GM18511 (cell line): ENCODE measurements at regions not wholly inside any gene's neighbourhood (a gene's known extent, or its start where the extent isn't known, plus 50 kb on each side); places are given as distances from the start of the nearest gene placed in this dataset.

Experiments used
- ATAC-seq: cut with Tn5 transposase; IDR thresholded peaks from one replicate; pipeline ENCODE4 v1.9.1; 2021; ENCODE audit warnings: mild to moderate bottlenecking, moderate library complexity; ENCODE audit not compliant: unreplicated experiment

DNA sequence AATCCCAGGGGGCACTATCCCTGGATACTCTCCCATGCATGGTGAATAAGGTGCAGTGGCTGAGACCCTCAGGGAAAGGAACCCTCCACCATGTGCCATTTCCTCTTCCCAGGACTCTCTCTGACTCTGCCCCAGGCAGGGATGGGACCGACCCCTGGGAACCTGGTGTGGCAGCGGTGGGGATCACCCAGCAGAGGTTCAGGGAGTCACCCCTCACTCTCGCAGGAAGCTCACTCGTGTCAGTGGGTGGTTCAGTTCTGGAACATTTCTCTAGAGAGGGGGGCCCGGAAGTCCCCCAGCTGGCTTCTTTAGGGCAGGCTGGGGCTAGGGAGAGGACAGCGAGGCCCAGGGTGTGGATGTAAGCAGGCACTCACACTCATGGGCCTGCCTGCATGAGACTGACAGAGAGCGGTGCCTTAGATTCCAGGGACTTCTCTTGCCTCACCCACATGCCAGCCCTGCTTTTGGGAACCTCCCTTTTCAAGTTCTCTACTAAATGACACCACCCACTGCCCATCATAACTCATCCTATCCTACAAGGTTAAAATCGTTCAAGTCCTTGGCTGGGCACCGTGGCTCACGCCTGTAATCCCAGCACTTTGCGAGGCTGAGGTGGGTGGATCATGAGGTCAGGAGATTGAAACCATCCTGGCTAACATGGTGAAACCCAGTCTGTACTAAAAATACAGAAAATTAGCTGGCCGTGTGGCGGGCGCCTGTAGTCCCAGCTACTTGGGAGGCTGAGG lies 109.7 kb upstream of the SDK2 start:
- no peak for ATAC-seq

- ATAC-seq: no peak
Measured at GRCh38 chr17:73754886-73755400, 110.7 kb upstream of the SDK2 start.

DNA sequence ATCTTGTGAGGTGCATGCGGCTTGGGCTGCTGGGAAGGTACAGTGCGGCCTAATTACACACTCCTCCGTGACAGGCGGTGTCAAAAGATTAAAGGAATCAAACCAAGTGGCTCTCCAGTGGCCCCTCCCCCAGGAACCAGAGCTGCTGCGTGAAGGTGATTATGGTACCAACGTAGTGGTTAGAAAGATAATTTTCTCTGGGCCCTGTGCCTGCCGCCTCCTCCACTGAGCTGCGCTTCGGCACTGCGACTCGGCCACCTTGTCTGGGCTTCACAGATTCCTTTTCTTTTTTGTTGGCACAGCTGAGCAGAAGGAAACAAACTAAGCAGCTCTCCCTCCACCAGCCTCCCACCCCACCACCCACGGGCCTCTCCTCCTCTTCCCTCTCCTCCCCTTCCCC lies 113.2 kb upstream of the SDK2 start:
- ATAC-seq: no peak

- no peak for ATAC-seq
Measured at GRCh38 chr17:73758245-73758644, 114.0 kb upstream of the SDK2 start.

GRCh38 chr17:73759324-73759723 lies 115.1 kb upstream of the SDK2 start:
- ATAC-seq: no peak

- ATAC-seq: no peak
Measured at GRCh38 chr17:73759734-73760438, 115.6 kb upstream of the SDK2 start.

DNA sequence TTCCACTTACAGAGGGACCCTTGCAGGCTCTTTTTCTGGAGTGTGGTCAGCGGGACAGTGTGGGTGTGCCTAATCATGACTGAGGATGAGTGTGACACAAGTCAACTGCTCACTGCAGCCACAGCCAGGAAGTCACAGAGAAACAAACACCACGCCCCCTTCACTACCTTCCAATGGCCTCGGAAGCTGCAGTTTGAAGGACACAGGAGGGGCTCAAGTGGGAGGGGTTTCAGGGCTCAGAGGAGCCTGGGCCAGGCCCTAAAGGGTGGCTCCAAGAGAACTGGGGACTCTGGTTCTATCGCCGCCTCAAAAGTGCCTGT lies 116.2 kb upstream of the SDK2 start:
- no peak for ATAC-seq

GRCh38 chr17:73765824-73766563 lies 121.7 kb upstream of the SDK2 start:
- ATAC-seq: no peak

DNA sequence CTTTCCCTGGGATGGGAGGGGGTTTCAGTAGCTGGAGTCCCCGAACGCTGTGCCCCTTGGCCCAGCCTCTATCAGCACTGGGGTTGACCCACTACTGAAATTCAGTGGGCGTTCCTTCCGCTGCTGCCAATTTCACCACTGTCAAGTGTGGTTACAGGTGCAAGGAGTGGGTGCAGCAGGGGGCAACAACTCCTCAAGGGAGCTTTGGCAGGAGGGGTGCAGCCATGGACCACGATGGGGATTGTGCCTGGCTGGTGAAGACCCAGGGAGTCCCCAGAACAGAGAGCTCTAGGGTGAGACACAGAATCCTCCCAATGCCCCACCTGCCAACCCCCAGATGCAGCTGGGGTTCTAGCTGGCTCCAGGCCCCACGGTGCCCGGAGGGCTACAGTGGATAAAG lies 123.5 kb upstream of the SDK2 start:
- ATAC-seq: no peak

DNA sequence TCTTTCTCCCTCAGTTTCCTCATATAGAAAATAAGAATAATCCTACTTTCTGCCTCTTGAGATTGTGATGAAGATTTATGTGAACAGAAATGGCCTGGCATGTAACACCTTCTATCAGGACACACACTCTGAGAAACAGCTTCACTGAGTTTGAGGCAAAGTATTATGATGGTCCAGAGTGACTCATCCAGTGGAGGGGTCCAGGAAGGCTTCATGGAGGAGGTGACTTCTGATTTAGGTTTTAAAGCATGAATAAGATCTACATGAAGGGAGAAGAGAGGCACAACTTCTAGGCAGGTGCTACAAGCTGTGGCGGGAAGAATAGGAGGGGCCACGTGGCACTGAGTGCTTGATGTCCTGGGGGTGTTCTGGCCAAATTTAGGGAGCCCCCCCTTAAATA lies 124.4 kb upstream of the SDK2 start:
- no peak for ATAC-seq

DNA sequence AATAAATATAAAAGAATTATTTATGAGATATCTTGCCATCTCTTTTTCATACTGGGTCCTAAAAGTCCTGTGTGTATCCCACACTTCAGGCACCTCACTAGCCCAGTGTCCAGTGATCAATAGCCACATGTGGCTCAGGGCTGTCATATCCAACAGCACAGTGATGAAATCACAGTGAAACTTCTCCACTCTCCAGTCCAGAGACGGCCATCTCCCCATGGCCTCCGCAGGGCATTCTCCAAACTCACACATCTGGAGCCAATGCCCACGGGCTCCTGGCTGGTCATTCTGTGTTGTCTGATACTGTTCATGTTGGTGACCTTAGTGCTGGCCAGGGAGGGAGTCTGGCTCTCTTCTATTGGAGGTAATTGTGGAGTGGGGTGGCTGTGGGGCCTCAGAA lies 125.2 kb upstream of the SDK2 start:
- ATAC-seq: no peak

GRCh38 chr17:73770115-73770848 lies 126.0 kb upstream of the SDK2 start:
- no peak for ATAC-seq

DNA sequence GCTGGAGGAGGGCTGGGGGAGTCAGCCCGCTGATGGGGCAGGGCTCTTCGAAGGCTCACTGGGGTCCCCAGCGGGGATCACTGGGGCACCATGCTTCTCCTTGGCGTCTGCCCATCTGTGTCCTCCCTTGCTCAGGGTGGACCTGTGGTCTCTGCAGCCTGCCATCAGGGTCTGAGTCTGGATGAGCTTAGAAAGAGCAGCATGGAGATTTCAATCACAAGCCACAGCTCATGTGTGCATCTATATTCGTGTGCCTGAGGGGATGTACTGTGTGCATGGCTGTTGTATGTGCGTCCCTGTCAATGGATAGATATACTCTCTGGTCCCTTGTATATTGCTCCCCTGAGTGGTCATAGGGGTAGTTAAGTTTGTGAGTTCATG lies 126.6 kb upstream of the SDK2 start:
- ATAC-seq: no peak

GRCh38 chr17:73772107-73772705 lies 128.0 kb upstream of the SDK2 start:
- ATAC-seq: no peak

- no peak for ATAC-seq
Measured at GRCh38 chr17:73773702-73774101, 129.5 kb upstream of the SDK2 start.

- no peak for ATAC-seq
Measured at GRCh38 chr17:73774852-73775251, 130.6 kb upstream of the SDK2 start.

DNA sequence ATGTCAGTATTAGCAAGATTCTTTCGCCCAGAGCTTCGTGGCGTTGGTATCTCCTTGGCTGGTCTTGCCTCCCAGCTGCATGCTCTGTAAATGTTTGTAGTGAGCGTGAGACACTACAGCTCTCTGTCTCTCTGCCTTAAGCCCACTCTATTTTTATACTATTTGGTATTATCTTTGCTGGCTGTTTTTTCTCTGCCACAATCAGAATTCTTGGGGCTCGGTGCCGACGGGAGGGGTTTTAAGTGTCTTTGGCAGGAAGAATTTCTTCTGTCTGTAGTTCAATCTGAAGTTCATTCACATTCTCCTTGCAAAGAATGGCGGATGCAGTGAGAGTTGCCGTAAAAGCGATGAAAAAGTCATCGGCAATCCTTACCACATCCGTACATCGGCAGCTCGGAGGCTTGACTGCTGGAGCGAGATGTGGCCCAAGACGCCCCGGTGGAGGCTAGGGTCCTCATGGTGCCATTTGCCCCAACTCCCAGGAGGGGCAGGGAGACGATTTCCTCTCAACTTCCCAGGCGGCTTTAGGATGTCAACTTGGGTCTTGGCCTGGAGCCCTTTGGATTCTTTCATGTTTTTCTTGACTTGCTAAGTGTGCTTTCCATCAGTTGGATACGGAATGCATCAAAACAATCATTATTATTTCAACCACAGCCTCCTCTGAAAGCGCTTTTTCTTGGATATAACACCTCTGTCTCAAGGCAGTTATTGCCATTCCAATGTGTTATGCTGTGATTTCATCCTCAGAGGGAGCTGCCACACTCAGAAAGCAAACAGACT lies 132.3 kb upstream of the SDK2 start:
- ATAC-seq: no peak

DNA sequence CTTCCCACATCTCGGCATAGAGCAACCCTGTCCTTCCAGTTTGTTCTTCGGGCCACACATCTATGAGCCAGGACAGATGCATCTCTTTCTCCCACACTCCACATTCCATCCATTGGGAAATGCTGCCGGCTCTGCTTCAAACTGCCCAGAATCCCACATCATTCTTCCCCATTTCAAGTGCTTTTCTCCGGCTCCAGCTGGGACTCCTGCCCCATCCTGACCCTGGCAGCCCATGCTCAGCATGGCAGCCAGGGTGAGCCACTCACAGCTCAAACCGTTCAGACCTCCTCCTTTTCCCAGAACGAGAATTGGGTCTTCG lies 132.8 kb upstream of the SDK2 start:
- no peak for ATAC-seq

GRCh38 chr17:73782231-73782630 lies 138.0 kb upstream of the SDK2 start:
- no peak for ATAC-seq

GRCh38 chr17:73782641-73783381 lies 138.6 kb upstream of the SDK2 start:
- ATAC-seq: no peak
